Central memory CD4-positive, alpha-beta T cell (primary cell): ENCODE measurements at regions not wholly inside any gene's neighbourhood (a gene's known extent, or its start where the extent isn't known, plus 50 kb on each side); places are given as distances from the start of the nearest gene placed in this dataset.

Source experiments
- DNase-seq: peaks from one replicate; pipeline ENCODE4 v3.0.0; 2022

DNA sequence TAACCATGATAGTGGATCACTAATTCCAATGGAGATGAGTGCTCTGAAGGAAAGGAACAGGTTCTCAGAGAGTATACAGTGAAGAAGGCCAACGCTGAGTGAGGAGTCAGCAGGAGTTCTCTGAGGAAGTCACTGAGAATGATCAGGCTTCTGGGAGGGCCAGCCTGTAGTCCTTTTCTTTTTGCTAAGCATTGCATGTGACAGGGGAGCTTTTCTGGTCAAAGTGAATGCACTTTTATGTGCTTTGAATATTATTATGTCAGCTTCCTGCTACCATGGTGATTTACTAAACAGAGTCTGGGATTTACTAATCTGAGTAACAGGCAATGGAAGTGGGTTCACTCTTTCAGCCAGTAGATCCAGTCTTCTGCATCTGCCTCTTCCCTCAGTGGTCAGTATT, 81.1 kb upstream of the SERP2 start:
- no peak for DNase-seq

GRCh38 chr13:44293374-44293773, 80.2 kb upstream of the SERP2 start:
- no peak for DNase-seq

GRCh38 chr13:44293908-44294735, 79.5 kb upstream of the SERP2 start:
- DNase-seq: no peak

DNA sequence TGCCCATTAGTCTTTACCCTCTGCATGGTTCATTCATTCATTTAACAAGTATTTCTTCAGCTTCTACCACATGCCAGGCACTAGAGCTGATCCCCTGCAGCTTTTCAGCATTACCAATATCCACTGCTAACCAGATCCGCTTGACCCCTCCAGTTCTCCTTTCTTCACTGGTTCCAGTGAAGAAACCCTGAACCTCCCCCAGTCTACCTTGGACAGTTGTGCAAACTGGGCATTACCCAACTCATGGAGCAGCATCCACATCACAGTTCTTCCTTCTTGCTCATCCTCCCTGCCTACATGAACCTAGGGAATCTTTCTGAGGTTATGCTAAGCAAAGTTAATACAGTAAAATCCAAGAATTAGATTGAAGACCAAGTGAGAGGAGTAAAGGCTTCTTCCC, 78.7 kb upstream of the SERP2 start:
- DNase-seq: no peak

GRCh38 chr13:44296856-44297255, 76.8 kb upstream of the SERP2 start:
- DNase-seq: no peak

DNA sequence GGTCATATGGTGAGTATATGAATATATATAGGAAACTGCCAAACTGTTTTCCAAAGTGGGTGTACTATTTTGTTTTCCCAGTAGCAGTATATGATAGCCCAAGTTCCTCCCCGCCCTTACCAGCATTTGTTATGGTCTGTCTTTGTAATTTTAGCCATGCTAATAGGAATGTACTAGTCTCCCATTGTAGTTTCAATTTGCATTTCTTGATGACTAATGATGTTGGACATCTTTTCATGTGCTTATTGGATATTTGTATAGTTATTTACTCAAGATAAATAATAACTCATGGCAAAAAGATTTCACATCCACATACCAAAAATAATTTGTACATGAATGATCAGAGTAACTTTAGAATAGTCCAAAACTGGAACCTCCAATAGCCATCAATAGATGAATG, 75.3 kb upstream of the SERP2 start:
- no peak for DNase-seq

- DNase-seq: no peak
Measured at GRCh38 chr13:44299152-44299943, 74.3 kb upstream of the SERP2 start.

GRCh38 chr13:44300895-44301638, 72.6 kb upstream of the SERP2 start:
- DNase-seq: no peak

DNA sequence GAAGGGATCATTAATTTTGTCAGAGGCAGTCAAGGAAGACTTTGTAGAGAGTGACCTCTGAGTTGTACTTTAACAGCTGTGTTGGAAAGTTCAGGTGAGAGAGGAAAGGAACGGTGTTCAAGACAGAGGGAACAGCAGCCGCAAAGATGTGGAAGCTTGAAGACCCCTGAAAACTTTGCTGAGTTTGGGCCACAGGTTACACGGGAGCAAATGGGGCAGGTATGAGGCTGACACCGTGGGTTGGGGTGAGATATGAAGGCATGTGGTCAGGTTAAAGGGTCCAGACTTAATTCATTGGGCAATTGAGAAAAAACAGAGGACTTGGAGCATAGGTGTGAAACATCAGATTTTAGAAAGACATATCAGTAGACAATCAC, 72.0 kb upstream of the SERP2 start:
- no peak for DNase-seq

DNA sequence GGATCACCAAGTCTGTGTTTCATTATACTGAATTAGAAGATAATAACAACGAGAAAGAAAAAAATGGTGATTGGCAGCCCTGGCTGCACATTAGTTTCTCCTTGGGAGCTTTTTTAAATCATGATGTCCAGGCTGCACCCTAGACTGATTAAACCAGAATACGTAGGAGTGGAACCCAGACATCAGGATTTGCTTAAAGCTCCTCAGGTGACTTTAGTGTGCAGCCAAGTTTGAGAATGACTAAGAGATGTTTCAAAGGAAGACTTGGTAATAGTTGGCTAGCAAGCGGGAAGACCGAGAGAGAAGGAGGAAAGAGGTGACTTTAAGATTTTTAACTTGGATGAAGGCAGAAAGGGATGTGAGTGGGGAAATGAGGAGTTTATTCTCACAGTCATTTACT, 71.4 kb upstream of the SERP2 start:
- no peak for DNase-seq

DNA sequence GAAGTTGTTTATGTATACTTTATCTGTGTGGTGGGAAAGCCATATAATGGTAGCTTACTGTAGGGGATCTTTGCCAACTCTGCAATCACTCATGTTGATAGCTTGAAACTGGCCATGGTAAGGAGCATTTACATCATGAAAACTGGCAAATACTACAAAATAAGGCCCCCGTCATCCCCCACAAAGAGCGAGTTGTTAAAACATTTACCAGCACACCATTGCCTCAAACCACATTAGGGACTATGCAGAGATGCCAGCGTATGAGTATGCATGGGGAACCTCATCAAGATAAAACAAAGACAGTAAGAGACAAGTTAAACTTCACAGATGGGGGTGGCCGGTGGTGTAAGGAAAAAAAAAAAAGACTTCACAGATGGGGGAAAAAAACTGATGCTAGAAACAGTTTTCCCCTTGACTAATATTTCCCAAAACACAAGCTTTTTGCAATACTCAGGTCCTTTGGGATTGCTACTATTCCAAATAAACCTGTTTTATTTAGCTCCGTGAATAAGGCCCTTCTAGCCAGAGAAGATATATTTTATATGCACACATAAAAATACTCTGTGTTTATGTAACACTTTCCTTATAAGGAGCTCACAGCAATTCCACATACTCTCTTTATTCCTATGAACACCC, 70.6 kb upstream of the SERP2 start:
- no peak for DNase-seq

DNA sequence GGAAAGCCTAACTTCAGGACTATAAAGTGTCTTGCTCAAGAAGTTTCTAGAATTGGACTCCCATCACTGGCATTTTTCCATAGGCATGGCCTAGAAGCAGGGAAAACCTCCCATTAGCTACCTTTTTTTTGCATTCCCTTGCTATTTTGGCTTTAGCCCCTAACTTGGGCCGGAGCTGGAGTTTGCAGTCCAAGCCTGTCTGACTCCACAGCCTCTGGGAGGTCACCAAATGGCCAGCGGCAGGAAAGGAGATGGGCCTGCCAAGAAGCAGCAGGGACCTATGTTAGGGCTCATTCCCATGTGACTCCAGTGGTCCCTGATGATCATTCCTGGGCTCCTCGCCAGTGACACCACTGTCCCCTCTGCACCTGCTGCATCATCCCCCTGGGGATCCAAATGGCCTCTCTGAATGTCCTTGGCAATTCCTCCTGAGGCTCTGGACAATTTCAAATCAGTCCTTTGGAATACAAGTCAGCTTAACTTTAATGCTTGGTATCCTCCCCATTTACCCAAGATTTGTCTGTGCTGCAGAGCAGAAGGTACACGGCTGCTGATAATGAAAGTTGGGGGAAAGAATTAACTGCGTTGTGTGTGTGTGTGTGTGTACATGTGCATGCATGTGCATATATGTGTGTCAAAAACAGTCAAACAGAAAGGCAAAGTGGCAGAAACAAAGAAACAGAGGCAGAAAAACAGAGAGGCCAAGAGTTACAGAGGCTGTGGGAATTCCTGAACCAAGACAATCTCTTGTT, 69.8 kb upstream of the SERP2 start:
- no peak for DNase-seq

- no peak for DNase-seq
Measured at GRCh38 chr13:44304433-44304725, 69.2 kb upstream of the SERP2 start.

- DNase-seq: no peak
Measured at GRCh38 chr13:44305286-44305685, 68.3 kb upstream of the SERP2 start.

- no peak for DNase-seq
Measured at GRCh38 chr13:44305917-44306370, 67.7 kb upstream of the SERP2 start.

DNA sequence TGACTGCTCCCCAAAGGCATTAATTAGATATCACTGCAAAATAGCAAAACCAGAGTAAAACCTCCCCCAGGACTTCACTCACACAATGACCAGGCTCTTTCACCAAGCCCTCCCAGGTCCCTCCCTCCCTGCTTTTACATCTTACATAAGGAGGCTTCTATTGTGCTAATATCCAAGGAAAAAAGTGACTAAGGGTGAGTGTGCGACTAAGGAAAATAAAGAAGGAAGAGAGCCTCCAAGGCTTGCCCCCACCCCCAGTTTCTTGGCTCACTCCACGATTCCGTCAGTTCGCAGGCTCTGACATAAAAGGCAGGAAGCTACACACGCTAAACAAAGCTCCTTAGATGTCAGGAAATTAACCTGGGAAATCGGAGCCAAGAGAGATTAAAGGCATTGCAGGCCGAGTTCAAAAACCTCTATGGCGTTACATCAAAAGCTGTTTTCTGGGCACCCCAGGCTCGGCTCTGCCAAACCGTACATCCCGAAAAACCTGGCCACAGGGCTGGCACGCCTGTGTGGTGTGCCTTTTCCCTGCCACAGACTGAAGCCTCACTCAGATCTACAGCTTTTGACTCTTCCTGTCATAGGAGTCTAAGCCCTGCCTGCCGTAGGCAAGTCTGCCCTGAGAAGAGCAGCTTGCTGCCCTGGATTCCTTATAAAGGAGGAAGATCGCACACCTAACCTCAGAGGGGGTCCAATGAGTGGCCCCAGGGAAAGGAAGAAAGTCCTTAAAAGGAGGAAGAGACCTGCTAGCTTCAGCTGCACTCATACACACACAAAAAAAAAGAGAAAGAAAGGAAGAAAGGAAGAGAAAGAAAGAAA, 67.0 kb upstream of the SERP2 start:
- no peak for DNase-seq

DNA sequence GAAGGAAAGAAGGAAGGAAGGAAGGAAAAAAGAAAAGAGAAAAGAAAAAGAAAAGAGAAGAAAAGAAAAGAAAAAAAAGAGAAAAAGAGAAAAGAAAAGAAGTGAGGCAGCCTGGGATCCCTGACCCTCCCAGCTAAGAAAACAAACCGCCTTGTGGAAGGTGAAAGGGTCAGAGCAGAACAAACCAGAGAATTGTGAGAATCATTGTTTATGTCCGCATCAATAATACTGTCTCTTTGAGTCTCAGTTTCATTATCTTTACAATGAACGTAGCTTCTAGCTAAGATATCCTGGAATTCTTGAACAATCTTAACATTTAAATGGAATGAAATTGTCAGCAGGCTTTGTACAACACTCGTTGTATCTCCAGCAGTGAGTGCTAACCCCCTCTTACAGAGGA, 66.4 kb upstream of the SERP2 start:
- DNase-seq: no peak

DNA sequence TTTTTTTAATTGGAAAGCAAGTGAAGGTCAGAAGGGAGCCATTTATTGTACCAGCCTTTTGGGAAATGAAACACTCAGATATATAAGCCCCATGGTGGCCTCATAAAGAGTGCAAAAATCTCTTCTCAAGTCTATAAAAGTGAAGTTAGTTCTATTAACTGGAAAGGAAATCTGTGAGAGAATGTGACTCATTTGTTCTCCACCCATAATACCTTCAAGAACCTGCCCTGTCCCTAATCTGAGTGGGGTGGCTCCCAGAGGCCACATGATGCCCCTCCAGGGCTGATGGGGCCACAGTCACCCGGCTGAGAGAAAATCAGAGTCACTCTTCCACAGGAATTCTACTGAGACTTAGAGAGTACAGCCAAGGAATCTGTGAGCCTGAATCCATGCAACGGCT, 65.8 kb upstream of the SERP2 start:
- DNase-seq: no peak

- DNase-seq: no peak
Measured at GRCh38 chr13:44308352-44308751, 65.3 kb upstream of the SERP2 start.

DNA sequence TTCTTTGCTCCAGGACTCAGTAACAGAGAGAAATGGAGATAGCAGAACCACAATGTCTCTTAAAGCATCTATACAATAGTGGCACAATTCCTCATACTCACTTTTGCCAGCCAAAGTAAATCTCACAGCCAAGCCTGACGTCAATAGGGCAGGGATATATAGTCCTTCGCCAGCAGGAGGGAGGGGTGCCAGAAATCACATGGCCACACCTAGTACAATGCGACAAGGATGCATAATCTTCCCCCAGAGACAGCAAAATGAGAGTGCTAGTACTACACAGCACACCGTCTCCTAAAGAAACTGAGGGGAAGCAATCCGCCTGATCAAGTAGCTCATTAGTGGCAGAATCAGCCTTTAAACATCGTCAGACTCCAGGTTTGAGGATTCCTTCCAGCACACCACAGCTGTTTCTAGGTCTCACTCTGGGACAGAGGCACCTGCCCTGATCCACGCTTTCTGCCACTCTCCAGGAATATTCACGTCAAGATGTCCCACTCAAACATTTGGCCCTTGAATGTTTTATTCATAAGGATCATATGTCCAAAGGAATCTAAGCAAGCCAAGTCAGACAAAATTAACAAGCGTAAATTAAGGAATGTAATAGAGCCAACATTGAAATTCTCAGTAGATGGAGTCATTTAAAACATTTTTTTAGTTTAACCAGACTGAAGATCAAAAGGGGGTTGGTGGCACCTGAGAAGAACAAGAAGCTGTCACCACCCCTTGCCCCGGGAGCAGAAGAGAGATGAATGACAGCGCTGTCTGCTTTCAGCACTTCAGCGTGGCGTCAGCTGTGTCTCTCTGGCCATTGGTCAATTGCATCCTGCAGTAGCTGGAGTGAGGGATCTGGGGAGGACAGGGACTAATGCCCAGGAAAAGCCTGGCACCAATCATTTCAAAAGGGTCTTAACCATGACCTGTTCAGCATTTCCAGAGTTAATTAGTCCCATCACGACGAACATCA, 63.5 kb upstream of the SERP2 start:
- no peak for DNase-seq
